NCI-H1417 treated with DMSO at 0.1 percent for 48 hours (cell line): ENCODE measurements at regions not wholly inside any gene's neighbourhood (a gene's known extent, or its start where the extent isn't known, plus 50 kb on each side); places are given as distances from the start of the nearest gene placed in this dataset.
"Not testable (repeated sequence)": the region's sequence is repeated elsewhere in the genome, so short reads cannot be mapped to it uniquely, and the experiment has no call there.

Experiments used
- DNase-seq: peaks from one replicate; lab custom pipeline; 2025; lab: John Stamatoyannopoulos, UW

DNA sequence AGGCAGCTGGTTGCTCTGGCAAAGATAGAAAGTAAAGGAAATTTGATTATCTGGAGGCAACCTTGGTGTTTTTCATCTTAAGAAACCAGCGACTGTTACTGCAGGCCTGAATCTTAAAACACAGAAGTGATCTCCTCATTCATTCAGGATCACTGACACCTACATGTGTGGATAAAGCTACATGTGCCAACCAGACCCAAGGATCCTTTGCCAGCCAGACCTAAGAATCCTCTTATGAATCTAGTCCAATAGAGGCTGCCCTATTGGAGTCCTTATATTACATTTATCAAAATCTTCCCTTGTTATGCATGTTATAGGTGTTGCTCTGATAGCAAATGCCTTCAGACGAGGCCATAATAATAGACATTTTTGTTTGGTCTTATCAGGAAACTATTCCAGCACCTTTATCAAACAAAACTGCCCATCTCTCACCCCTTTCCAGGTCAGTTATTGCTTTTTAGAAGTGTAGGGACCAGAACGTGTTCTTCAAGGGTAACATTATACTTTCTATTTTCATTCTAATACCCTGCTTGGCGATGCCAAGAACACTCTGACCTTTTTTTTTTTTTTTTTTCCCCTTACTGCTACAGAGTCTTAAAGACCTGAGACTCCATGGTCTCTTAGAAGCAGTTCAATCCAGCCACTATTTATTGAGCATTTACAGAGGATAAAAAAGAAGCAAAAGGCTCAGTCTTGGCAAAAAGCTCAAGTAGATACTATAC, 175.5 kb upstream of the PTBP2 start:
- no peak for DNase-seq

DNA sequence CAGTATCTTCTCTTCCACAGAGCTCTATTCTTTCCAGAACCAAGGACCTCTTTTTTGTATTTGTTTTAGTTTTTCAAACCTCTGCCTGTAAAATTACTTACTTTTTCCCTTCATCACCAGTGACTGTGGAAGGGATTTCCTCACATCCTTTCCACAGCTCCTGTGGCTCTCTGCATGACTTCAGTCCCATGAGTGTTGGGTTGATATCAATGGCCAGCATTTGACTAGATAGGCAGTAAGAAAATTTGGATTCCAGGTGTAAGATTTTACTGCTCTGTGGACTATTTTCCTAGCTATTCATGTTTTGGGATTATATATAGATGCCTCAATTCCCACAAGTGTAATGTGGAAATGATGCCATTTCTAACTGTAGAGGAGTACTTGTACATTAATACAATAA, 171.5 kb upstream of the PTBP2 start:
- DNase-seq, result no peak

DNA sequence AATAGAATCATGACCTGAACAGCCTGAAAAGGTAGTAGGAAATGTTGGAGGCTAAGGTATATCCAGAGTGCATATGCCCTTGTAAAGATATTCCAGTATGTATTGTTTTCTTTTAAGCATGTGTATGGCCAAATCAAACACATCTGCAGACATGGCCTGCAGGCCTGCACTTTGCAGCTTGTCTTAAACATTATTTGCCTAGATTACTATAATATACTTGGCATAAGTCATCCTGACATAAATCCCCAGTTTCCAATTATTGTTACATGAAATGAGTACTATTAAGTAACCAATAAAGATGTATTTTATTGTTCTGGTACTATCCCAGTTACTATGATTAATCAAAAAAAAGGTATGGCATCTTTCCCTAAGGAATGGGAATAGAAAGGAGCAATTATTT, 169.1 kb upstream of the PTBP2 start:
- no peak for DNase-seq

DNA sequence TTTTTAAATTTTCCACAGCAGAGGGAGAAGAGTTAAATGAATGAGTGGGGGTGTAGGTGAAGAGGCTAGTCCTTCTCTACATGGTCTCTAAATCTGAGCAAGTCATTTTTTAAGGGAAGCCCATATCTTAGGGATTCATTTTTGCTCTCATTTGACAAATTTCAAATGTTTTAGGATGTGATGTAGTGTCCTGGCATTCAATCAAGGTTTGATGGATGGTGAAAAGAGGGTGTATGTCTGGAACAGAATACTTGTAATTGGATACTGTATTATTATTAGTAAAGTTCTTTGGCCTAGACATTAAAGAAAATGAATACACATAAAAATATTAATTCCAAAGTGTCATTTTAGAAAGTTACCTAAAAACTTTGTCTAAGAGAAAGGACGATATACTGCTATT, 167.8 kb upstream of the PTBP2 start:
- no peak for DNase-seq

DNA sequence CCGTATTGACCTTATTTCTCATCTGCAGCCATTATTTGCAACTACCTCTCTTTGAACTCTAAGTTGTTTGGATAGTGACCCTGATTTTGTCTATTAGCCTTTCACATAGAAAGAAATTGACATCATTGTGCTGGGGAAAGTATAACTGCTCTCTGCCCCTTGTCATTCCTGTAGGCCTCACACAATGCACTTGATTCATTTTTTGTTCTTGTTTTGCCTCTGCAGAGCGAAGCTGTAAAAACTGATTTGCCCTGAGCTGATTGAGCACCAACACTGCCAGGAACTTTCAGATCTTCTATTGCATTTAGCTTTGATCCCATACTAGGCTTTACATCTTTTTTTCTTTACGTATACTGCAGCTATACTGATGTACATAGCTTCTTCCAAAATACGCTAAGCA, 167.2 kb upstream of the PTBP2 start:
- DNase-seq, result no peak

DNA sequence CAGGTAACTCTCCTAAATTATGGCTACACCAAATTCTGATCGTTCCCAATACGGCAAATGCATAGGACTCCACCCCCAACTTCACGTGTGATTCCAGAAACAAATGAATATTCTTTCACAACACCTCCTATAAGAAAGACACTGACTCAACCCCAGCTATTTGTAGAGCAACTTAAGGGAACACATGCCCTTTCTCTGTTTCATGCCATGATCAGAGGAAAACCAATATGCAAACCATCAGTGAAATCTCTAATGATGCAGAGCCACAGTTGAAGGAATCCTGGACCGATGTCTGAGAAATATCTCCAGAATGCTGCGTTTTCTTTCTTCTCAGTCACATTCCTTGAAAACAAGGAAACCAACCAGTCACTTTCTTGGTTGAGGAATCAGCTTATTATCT, 164.2 kb upstream of the PTBP2 start:
- no peak for DNase-seq

DNA sequence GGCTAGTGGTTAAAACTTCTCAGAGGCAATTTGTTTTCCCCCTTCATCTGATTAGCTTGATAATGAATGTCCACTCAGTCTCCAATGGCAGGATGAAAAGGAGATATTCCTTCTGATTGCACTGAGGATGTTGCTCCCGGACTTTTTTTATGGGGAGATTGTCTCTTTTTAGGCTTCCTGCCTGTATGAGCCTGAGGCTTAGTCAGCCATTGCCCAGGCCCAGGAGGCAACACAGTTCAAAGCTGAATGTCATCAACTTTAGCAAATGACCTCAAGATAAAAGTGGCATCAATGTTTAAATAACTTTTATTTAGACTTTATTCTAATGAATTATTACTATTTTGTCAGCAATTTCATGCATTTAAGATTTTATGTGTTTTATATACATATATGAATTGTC, 162.9 kb upstream of the PTBP2 start:
- DNase-seq, result no peak

DNA sequence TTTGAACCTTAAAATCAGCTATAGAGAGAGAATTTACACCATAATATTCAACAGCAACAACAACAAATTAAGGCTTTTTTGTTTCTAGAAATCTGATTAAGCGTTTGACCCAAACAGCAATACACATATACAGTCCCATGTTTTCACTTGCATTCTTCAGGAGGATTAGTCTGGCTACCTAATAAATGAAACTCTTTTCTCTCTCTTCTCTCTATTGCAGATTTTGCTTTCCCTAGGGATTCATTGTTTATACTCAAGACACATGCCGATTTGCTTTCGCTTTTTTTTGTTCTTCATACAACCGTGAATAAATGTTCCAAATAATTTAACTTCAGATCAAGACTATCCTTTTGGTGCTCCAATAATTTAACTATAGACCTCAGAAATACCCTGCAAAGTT, 162.4 kb upstream of the PTBP2 start:
- DNase-seq, result no peak

DNA sequence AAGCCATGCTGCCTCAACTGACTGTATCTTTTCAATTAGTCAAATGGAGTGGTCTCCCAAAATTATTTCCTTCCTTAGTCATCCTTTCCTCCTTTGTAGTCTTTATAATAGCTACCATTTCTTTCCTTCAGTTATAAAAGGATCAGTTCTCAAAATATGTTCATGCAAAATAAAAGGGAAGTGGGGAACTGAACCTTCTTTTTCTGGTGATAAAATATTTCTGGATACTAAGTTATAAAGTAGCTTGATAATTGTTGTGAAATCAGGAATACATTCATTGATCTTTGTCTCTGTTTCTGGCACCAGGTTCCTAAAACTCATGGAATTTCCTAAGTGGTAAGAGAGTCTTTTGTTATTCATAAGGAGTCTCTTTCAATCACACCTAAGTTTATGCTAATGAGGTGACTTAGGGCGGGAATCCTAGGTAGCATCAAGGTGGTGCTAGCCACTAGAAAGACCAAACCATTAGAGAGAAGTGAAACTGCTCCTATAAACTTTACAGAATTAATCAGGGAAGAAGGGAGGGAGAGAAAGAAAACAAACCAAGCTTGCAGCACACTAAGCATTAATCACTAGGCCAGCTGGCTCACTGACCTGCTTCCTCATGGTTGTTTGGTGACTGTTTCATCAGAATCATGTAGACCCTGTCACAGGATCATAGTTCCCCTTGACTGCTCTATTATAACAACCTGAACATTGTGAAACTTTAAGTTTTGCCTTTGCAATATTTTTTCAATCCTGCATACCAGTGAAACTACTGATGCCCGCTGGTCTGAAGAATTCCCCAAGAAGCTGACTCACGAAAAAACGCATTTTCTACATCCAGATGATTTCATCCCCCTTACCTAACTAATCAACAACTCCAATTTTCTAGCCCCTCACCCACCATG, 161.6 kb upstream of the PTBP2 start:
- DNase-seq, result no peak

DNA sequence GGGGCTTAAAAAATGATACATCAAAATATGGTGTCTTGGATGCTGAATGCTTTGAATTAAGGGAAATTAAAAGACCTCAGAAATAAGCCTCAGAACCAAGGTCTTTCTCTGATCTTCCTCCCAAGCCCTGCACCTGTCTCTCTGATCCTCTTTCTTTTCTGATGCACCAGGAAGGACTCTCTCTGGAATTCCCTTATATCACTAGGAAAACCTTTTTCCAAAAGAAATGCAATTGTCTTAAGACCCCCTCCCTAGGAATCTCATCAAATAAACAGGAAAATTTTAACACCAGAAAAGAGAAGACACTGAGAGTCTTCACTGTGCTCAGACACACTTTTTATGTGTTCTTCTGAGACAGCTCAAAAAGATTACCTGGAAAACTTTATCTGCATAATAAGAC, 159.5 kb upstream of the PTBP2 start:
- DNase-seq, result no peak

DNA sequence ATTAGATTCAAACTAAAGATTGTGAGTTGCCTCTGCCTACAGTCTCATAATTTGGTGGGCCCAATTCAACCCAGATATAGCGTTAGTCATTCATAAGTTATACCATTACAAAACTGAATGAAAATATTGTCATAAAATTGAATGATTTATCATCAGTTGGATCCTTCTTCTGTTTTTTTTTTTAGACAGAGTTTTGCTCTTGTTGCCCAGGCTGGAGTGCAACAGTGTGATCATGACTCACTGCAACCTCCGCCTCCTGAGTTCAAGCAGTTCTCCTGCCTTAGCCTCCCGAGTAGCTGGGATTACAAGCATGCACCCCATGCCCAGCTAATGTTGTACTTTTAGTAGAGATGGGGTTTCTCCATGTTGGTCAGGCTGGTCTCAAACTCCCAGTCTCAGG, 157.2 kb upstream of the PTBP2 start:
- not testable (repeated sequence) for DNase-seq

DNA sequence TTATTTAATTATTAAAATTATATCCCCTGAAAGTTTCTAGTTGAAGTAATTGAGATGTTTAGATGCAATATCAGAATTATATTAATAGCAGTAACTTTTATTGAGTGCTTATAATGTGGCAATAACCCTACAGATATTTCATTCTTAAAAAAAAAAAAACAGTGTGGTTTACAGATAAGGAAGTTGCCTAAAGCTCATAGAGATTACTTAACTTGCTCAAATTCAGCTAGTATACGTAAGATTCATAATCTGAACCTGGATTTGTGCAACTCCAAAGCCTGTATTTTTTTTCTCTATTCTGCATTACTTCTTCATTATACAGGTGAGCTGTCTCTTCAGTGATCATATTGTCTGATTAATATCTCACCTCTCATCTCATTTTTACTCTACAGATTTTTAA, 156.0 kb upstream of the PTBP2 start:
- DNase-seq, result no peak

DNA sequence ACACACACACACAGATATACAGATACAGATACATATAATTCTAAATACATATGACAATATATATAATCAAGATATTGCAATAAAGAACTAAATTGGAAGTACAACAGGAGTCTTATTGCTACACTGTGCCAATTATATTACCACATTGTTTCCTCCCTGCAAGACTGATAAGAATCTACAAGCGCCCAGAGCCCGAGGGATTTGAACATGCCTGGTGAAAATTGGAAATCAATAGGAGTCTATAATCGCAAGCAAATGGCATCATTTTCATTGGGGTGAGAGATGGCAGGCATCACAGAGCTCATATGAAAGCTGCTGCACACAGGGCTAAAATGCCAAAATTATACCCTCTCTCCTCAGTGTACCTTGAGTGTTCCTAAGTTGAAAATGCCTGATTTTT, 152.9 kb upstream of the PTBP2 start:
- no peak for DNase-seq

DNA sequence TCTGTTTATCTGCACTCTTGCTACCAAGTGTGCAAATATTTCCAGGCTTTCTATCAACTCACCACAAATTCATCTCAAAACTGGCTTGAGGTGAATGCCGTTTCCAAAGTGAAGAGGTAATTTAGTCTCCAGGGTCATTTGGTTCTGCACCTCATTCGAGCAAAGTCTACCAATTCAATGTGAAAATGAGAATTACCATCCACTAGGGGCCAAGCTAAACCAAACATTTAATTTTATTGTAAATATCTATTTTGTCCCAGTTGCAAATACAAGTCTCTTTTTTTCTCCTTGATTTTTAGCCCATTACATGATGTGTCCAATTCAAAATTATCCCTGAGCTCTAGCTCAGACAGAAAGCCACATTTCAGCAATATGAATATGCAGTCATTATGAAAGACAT, 152.3 kb upstream of the PTBP2 start:
- DNase-seq, result no peak

DNA sequence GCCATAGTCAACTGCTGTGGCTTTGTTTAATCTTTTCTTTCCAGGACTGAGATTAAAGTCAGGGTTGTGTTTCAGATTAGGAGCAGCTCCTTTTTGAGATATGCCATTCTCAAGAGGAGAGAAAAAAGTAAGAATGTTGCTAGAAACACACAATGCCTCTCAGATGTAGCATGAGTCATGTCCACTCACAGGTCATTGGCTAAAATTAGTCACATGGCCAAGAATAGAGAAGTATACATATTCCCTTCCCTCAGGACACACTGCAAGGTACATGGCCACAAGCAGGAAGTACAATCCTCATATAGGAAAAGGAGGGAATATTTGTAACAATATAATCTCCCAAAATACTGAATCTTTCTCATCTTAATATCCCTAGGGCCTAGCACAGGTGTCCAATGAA, 141.9 kb upstream of the PTBP2 start:
- no peak for DNase-seq

DNA sequence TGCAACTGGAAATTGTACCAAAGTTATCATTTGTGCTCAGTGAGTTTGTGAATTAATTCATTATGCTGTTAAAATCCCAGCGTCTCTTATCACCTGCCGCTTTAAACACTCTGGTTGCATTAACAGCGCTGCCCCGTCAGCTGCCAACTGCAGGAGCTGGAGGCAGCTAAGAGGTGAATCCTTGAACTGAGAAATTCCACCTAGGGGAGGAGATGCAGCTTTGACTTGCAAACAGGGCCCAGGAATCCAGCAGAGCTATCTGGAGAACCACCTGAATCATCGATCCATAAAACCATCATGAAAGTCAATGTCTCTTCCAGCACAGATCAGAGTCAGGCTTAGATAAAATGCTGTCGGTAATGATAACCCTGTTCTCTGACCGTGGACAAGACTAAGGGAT, 140.7 kb upstream of the PTBP2 start:
- DNase-seq, result no peak

DNA sequence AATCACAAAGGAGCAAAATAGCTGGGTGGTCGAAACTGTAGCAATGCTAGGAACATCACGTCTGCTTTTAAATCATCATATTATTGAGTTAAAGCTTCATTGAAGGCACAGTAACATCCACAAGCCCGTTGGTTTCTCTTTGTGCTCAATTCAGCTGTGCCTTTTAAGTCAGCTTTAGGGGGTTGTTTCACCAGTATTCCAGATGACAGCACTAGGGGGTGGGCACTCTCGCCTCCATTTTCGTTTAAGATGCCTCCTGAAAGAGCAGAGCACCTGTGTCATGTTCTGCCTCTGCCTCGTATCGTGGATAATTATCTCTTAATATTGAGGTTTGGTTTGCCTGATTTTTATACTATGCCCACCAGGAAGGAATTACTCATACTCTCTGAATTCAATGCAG, 139.8 kb upstream of the PTBP2 start:
- DNase-seq, result no peak

DNA sequence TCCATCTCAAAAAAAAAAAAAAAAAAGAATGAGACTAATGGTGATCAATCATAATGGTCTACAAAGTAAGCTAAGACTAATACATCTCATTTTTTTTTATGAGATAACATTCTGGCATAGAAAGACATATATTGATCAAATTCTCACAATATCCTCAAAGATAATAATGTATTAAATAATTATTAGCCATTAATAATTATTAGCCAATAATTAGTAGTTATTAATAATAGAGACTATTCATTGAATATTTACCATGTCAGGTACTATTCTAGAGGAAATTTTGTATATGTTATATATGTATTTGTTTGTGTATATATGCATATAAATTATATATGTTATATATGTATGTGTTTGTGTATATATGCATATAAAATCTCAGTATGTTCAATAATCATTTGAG, 137.7 kb upstream of the PTBP2 start:
- no peak for DNase-seq

DNA sequence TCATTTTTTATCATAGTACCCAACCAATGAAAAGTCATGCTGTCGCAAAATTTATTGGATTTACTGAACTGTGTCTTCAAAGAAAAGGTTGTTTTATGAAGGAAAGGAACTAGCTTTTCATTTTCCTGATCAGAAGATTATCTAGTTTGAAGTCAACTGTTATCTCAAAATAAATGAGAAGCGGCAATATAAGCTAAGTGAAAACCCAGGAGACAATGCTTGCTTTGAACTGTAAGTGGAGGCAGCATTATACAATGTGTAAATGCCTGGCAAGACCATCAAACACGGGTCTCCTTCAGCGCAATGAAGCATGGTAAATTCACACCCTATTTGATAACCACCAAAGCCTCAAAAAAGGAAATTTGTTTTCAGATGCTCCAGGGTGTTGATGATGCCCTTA, 134.4 kb upstream of the PTBP2 start:
- DNase-seq, result no peak

DNA sequence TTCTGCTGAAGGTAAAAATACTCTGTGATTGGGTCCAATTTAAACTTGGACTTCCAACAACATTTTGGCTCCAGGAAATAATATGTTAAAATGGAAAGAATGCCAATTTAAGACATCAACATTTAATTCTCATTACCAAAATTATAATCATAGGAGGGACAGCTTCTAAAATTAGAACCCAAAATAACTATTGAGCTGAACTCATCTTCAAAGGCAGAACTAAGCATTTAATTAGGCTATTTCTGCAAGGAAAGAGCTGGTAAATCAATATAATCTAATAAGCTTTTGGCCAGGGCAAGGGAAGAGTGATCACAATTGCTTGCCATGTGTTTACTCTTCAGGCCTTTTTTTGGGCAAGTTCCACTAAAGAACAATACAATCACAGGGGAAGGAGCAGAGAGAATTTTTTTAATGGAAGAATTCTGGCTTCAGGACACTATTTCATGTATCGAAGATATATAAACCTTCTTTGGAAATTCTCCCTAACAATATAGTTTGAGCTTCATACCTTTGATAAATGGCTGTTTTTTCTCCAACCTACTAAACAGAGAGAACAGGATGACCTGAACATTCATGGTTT, 133.1 kb upstream of the PTBP2 start:
- DNase-seq, result no peak

DNA sequence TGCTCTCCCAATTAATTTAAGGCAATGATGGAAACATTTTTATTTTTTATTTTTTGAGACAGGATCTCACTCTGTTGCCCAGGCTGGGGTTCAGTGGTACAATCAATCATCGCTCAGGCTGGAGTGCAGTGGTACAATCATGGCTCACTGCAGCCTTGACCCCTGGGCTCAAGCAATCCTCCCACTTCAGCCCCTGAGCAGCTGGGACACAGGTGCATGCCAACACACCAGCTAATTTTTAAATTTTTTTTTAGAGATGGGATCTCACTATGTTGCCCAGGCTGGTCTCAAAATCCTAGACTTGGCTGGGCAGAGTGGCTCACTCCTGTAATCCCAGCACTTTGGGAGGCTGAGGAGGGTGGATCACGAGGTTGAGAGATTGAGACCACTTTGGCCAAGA, 126.1 kb upstream of the PTBP2 start:
- DNase-seq, result not testable (repeated sequence)

DNA sequence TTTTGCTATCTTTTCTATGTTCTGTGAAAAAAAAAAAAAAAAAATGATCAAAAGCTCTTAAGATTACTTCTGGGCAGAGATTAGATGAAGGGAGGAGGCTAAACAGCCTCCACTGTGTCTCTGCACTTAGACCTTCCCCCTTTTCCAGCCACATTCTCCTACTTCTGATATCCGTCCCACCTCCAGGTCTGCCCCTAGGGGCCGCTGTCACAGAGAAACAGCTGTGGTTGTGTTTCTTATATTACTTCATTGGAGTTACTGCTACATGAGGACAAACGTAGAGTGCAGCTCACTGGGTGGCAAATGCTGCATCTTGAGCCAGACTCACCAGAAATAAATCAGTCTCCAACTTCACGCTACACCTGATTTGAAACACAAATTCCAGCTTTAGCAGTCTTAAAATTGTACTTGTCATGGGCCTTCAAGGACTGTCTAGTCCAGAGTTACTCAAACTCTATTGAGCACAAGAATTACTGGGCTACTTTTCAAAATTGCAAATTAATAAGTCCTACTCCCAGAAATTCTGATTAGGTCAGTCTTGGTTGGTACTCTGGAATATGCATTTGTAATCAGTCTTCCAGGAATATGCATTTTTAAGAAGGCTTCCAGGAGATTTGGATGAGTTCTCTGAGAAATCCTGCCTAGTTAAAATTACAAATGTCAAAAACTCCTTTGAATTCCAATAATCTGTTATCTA, 125.2 kb upstream of the PTBP2 start:
- DNase-seq, result no peak

DNA sequence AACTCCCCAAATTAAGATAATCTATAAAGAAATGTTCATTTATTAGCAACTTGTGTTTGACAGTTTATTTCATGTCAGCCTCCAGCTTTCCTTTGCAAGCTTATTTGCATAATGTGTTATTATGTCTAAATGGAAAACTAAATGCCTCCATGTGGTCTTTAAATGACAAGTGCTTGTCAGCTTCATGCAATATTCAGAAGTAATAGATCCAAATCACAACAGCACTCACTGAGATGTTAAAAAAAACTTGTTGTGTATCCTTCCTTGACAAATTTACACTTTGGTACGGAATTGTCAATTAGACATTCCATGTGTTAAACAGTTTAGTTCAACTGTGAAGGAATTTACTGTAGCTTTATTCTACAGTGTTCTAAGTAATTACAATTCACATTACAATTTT, 124.4 kb upstream of the PTBP2 start:
- DNase-seq, result no peak
